Suprapubic skin (tissue), 4 donors: ENCODE measurements at regions not wholly inside any gene's neighbourhood (a gene's known extent, or its start where the extent isn't known, plus 50 kb on each side); places are given as distances from the start of the nearest gene placed in this dataset.

Experiments used
- DNase-seq, 2 donors: peaks; one replicate each; pipeline ENCODE4 v3.0.0-alpha.2; 2019; ENCODE audit warnings: low spot score in 2 of 2
- H3K27ac ChIP-seq: fragments of 200-600 bp; sonication (generic); one replicate; pipeline ENCODE4 v1.5.1; 2019
- H3K27me3 ChIP-seq: fragments of 200-600 bp; sonication (generic); one replicate; pipeline ENCODE4 v1.5.1; 2019
- H3K36me3 ChIP-seq: fragments of 200-600 bp; sonication (generic); one replicate; pipeline ENCODE4 v1.5.1; 2019
- H3K4me1 ChIP-seq: fragments of 200-600 bp; sonication (generic); one replicate; pipeline ENCODE4 v1.5.1; 2019
- H3K4me3 ChIP-seq: fragments of 200-600 bp; sonication (generic); one replicate; pipeline ENCODE4 v1.5.1; 2019; ENCODE audit warnings: mild to moderate bottlenecking
- H3K9me3 ChIP-seq: fragments of 200-600 bp; sonication (generic); one replicate; pipeline ENCODE4 v1.5.1; 2019
- CTCF ChIP-seq, 2 donors: fragments of 200-600 bp in 1 of 2; fragments of 450-650 bp in 1 of 2; sonication (generic) in 1 of 2; IDR thresholded peaks; one replicate each; pipeline ENCODE4 v1.5.1; 2016 to 2019; ENCODE audit warnings: antibody characterized with exemption in 2 of 2, mild to moderate bottlenecking in 1 of 2, moderate library complexity in 1 of 2
- EP300 ChIP-seq: sonication (generic); formaldehyde crosslinking; IDR thresholded peaks from one replicate; pipeline ENCODE4 v1.6.1; 2017; ENCODE audit warnings: antibody characterized with exemption
- POLR2A ChIP-seq, 2 donors: fragments of 450-650 bp; IDR thresholded peaks; one replicate each; pipeline ENCODE4 v1.6.1; 2017; ENCODE audit warnings: antibody characterized with exemption in 2 of 2, mild to moderate bottlenecking in 2 of 2, moderate library complexity in 2 of 2
- POLR2AphosphoS5 ChIP-seq, 3 donors: sonication (generic); formaldehyde crosslinking; IDR thresholded peaks; one replicate each; pipeline ENCODE4 v1.6.1; 2017; ENCODE audit warnings: antibody characterized with exemption in 3 of 3
- WGBS: methylation state at CpG from one replicate; pipeline ENCODE4 v1.1.5; 2018; 5-methylcytosine and 5-hydroxymethylcytosine counted together

- DNase-seq, result no peak
- H3K36me3 ChIP-seq, result no peaks in the 10 kb centered on the region
- 69% methylated on average over 5 of the region's 5 CpGs for WGBS
- peaks cover 10% of the 10 kb centered on the region for H3K27me3 ChIP-seq
- no peaks in the 10 kb centered on the region for H3K9me3 ChIP-seq
- no peak overlapping the region for H3K27ac ChIP-seq
- no peak overlapping the region for H3K4me3 ChIP-seq
- H3K4me1 ChIP-seq, result no peaks in the 10 kb centered on the region
- TF ChIP-seq POLR2AphosphoS5 (IDR thresholded peaks at IDR 0.05), result no peak
- TF ChIP-seq EP300, result no peak
- no peak for TF ChIP-seq CTCF (IDR thresholded peaks at IDR 0.05)
- TF ChIP-seq POLR2A (IDR thresholded peaks at IDR 0.05), result no peak
Measured at GRCh38 chr7:94060752-94061151, 56.6 kb upstream of the BET1 start.

- H3K27me3 ChIP-seq, result peaks cover 10% of the 10 kb centered on the region
- TF ChIP-seq CTCF (IDR thresholded peaks at IDR 0.05) (no peak), POLR2A (IDR thresholded peaks at IDR 0.05) (no peak), EP300 (no peak), POLR2AphosphoS5 (IDR thresholded peaks at IDR 0.05) (no peak)
- H3K9me3 ChIP-seq, result no peaks in the 10 kb centered on the region
- WGBS, result 61% methylated on average over 3 of the region's 3 CpGs
- no peak overlapping the region for H3K27ac ChIP-seq
- no peaks in the 10 kb centered on the region for H3K4me1 ChIP-seq
- no peak overlapping the region for H3K4me3 ChIP-seq
- no peaks in the 10 kb centered on the region for H3K36me3 ChIP-seq
- no peak for DNase-seq
Measured at GRCh38 chr7:94061326-94061725, 57.2 kb upstream of the BET1 start.

GRCh38 chr7:94062372-94062771, 58.2 kb upstream of the BET1 start:
- WGBS, result 42% methylated on average over 3 of the region's 3 CpGs
- Histone ChIP-seq H3K27ac (no peak overlapping the region), H3K36me3 (no peaks in the 10 kb centered on the region), H3K27me3 (peaks cover 10% of the 10 kb centered on the region), H3K9me3 (no peaks in the 10 kb centered on the region), H3K4me1 (no peaks in the 10 kb centered on the region), H3K4me3 (no peak overlapping the region)
- TF ChIP-seq POLR2AphosphoS5 (IDR thresholded peaks at IDR 0.05) (no peak), POLR2A (IDR thresholded peaks at IDR 0.05) (no peak), CTCF (IDR thresholded peaks at IDR 0.05) (no peak)
- no peak for DNase-seq

- Histone ChIP-seq H3K4me3 (no peak overlapping the region), H3K4me1 (no peaks in the 10 kb centered on the region), H3K9me3 (no peaks in the 10 kb centered on the region), H3K27me3 (peaks cover 10% of the 10 kb centered on the region), H3K27ac (no peak overlapping the region), H3K36me3 (no peaks in the 10 kb centered on the region)
- WGBS, result 53% methylated on average over 4 of the region's 4 CpGs
- no peak for DNase-seq
- TF ChIP-seq POLR2A (IDR thresholded peaks at IDR 0.05) (no peak), POLR2AphosphoS5 (IDR thresholded peaks at IDR 0.05) (no peak), CTCF (IDR thresholded peaks at IDR 0.05) (no peak), EP300 (no peak)
Measured at GRCh38 chr7:94064541-94065191, 60.5 kb upstream of the BET1 start.

GRCh38 chr7:94067047-94067446, 62.9 kb upstream of the BET1 start:
- TF ChIP-seq CTCF (IDR thresholded peaks at IDR 0.05) (no peak), POLR2A (IDR thresholded peaks at IDR 0.05) (no peak), POLR2AphosphoS5 (IDR thresholded peaks at IDR 0.05) (no peak), EP300 (no peak)
- Histone ChIP-seq H3K4me1 (no peaks in the 10 kb centered on the region), H3K4me3 (no peak overlapping the region), H3K27me3 (no peaks in the 10 kb centered on the region), H3K36me3 (no peaks in the 10 kb centered on the region), H3K9me3 (no peaks in the 10 kb centered on the region), H3K27ac (no peak overlapping the region)
- 77% methylated on average over 1 of the region's 1 CpG for WGBS
- DNase-seq, result no peak
